HepG2 (cell line): ENCODE measurements at regions not wholly inside any gene's neighbourhood (a gene's known extent, or its start where the extent isn't known, plus 50 kb on each side); places are given as distances from the start of the nearest gene placed in this dataset.

Source experiments
- ATAC-seq: fragments of 200-7000 bp; cut with Tn5 transposase; 3 replicates; pipeline ENCODE4 v1.9.1; 2020; ENCODE audit warnings: mild to moderate bottlenecking, moderate library complexity
- BruUV-seq: library from RNA; stranded (reverse); fragments of 400-500 nt; replicated peaks from 2 replicates; lab custom pipeline; 2021; lab: Mats Ljungman, UMichigan
- CTCF ChIA-PET: fragments of 300-600 bp; formaldehyde crosslinking; extraction: SDS; loops from one replicate; lab custom pipeline; 2021; ENCODE audit warnings: low total read pairs, inconsistent platforms, low intra/inter-chr PET ratio; lab: Yijun Ruan, JAX
- POLR2A ChIA-PET: fragments of 350-600 bp; sonication (Branson Sonifier 250); formaldehyde crosslinking; loops from one replicate; lab custom pipeline; 2020; ENCODE audit warnings: antibody characterized with exemption, inconsistent platforms; lab: Yijun Ruan, JAX
- DNase-seq: peaks from one replicate; pipeline ENCODE4 v3.0.0-alpha.2; 2015; ENCODE audit warnings: low spot score
- FAIRE-seq: peaks from 3 replicates; lab custom pipeline; 2011; peaks lifted over from hg19 to GRCh38; lab: Jason Lieb, UNC
- H2AFZ ChIP-seq: one replicate; pipeline ENCODE4 v1.6.1; 2011; ENCODE audit warnings: low read length, inconsistent platforms
- H3K27ac ChIP-seq: fragments of 300-600 bp; 3 replicates; pipeline ENCODE4 v1.8.0; 2011; ENCODE audit warnings: mixed run types, mild to moderate bottlenecking, mixed read lengths, low read length, inconsistent platforms; ENCODE audit not compliant: insufficient read depth; ENCODE audit errors: extremely low read length
- H3K27me3 ChIP-seq, 2 experiments: fragments of 200-600 bp in 1 of 2; 2 replicates in 1 of 2; 3 replicates in 1 of 2; pipeline versions ENCODE4 v1.6.0 to v1.8.0; 2011; ENCODE audit warnings: low read length in 2 of 2, mild to moderate bottlenecking in 2 of 2, moderate library complexity in 2 of 2, inconsistent platforms in 1 of 2; ENCODE audit not compliant: insufficient read depth in 2 of 2, control insufficient read depth in 1 of 2
- H3K36me3 ChIP-seq, 2 experiments: fragments of 200-600 bp in 1 of 2; replicated peaks in 1 of 2; 2 replicates in 1 of 2; 3 replicates in 1 of 2; pipeline versions ENCODE4 v1.5.1 to v1.8.0; 2011; ENCODE audit warnings: low read length in 2 of 2, inconsistent platforms in 1 of 2; ENCODE audit not compliant: insufficient read depth in 2 of 2, control insufficient read depth in 1 of 2
- H3K4me1 ChIP-seq: 2 replicates; pipeline ENCODE4 v1.5.1; 2012; ENCODE audit warnings: low read length, inconsistent platforms; ENCODE audit not compliant: insufficient read depth
- H3K4me2 ChIP-seq: 2 replicates; pipeline ENCODE4 v1.6.0; 2011; ENCODE audit warnings: low read depth, low read length, inconsistent platforms
- H3K4me3 ChIP-seq, 3 experiments: fragments of 200-600 bp in 1 of 3; sonication (generic), shearing (Covaris generic) in 1 of 3; replicated peaks in 1 of 3; 2 replicates each; pipeline ENCODE4 v1.5.1; 2011 to 2016; ENCODE audit warnings: low read length in 3 of 3, inconsistent platforms in 2 of 3, low read depth in 2 of 3, mild to moderate bottlenecking in 2 of 3, control low read depth in 1 of 3, mixed read lengths in 1 of 3; ENCODE audit not compliant: insufficient read depth in 1 of 3
- H3K79me2 ChIP-seq: one replicate; pipeline ENCODE4 v1.6.1; 2011; ENCODE audit warnings: low read length, inconsistent platforms; ENCODE audit not compliant: insufficient read depth
- H3K9ac ChIP-seq: 2 replicates; pipeline ENCODE4 v1.6.0; 2011; ENCODE audit warnings: mild to moderate bottlenecking, low read depth, low read length, inconsistent platforms; ENCODE audit not compliant: insufficient read depth
- H3K9me3 ChIP-seq: 2 replicates; pipeline ENCODE4 v1.5.1; 2012; ENCODE audit warnings: mild to moderate bottlenecking, low read length
- H4K20me1 ChIP-seq: 2 replicates; pipeline ENCODE4 v1.6.0; 2011; ENCODE audit warnings: inconsistent platforms, mild to moderate bottlenecking, low read length, moderate library complexity; ENCODE audit not compliant: insufficient read depth
- MAFF ChIP-seq: IDR thresholded peaks from 2 replicates; pipeline ENCODE4 v1.6.1; 2011; ENCODE audit warnings: low read depth, low read length, improper control_type of control experiment
- RBM39 ChIP-seq: fragments of 200-400 bp; formaldehyde crosslinking; IDR thresholded peaks from one replicate; pipeline ENCODE4 v1.6.1; 2018; ENCODE audit warnings: antibody characterized with exemption, mild to moderate bottlenecking, low read depth, low read length; ENCODE audit not compliant: poor library complexity, severe bottlenecking
- RELA ChIP-seq: sonication (generic); formaldehyde crosslinking; IDR thresholded peaks from 2 replicates; pipeline ENCODE4 v1.4.0; 2020; ENCODE audit warnings: missing genetic modification reagents
- SKIL ChIP-seq: sonication (generic); formaldehyde crosslinking; IDR thresholded peaks from 2 replicates; pipeline ENCODE4 v1.8.0; 2022; ENCODE audit warnings: missing genetic modification reagents, mild to moderate bottlenecking, moderate library complexity, borderline replicate concordance
- SP2 ChIP-seq: sonication (generic); formaldehyde crosslinking; IDR thresholded peaks from 2 replicates; pipeline ENCODE4 v1.5.1; 2020; ENCODE audit warnings: mild to moderate bottlenecking, missing genetic modification reagents
- ZNF136 ChIP-seq: sonication (generic); formaldehyde crosslinking; IDR thresholded peaks from 2 replicates; pipeline ENCODE4 v1.8.1; 2022; ENCODE audit warnings: low read depth, mild to moderate bottlenecking, moderate library complexity, missing genetic modification reagents
- WGBS: methylation state at CpG from one replicate; pipeline ENCODE4 v1.1.6; 2017; ENCODE audit warnings: low lambda C conversion rate; 5-methylcytosine and 5-hydroxymethylcytosine counted together
- in situ Hi-C: cut with HindIII; loops from 2 replicates; pipeline ENCODE4 v1.10.0; 2017; ENCODE audit warnings: low pct_unique_long_range_greater_than_20kb; ENCODE audit not compliant: extremely low pct_ligation_motif_present
- intact Hi-C: fragments of 100-400 bp; cut with micrococcal nuclease; formaldehyde crosslinking; loops from one replicate; pipeline ENCODE4 v1.10.0; 2022; ENCODE audit not compliant: unreplicated experiment
- TF ChIP-seq, protein P1 (sequence below): sonication (generic); formaldehyde crosslinking; IDR thresholded peaks from 2 replicates; pipeline ENCODE4 v1.4.0; 2020; ENCODE audit warnings: missing genetic modification reagents

- no peak for TF ChIP-seq SKIL (CRISPR knock-in tag)
- TF ChIP-seq MAFF, result peak; percentile 53; the same call in 1 of the 2 replicates
- TF ChIP-seq ZNF136 (CRISPR knock-in tag), result no peak
Observed at GRCh38 chr10:33565231-33565630, 230.8 kb upstream of the NRP1 start (continued).

- Histone ChIP-seq H3K9me3 (no peaks in the 10 kb centered on the region), H3K27ac (no peak overlapping the region), H3K27me3 (peaks cover 1 to 23% of the 10 kb centered on the region in 2 experiments), H3K4me2 (no peak overlapping the region), H3K4me1 (no peaks in the 10 kb centered on the region), H3K9ac (no peak overlapping the region), H2AFZ (no peak overlapping the region), H3K79me2 (no peaks in the 10 kb centered on the region), H4K20me1 (no peaks in the 10 kb centered on the region), H3K36me3 (no peaks in the 10 kb centered on the region), H3K4me3 (no peak overlapping the region)
- ATAC-seq, result no peak
- CTCF ChIA-PET, result no interaction called here
- in situ Hi-C loops (no loop called here), intact Hi-C loops (no loop called here)
- BruUV-seq, result no TSS peak
- TF ChIP-seq RELA (CRISPR knock-in tag) (no peak), SP2 (no peak), RBM39 (no peak)
- TF ChIP-seq, protein P1, sequence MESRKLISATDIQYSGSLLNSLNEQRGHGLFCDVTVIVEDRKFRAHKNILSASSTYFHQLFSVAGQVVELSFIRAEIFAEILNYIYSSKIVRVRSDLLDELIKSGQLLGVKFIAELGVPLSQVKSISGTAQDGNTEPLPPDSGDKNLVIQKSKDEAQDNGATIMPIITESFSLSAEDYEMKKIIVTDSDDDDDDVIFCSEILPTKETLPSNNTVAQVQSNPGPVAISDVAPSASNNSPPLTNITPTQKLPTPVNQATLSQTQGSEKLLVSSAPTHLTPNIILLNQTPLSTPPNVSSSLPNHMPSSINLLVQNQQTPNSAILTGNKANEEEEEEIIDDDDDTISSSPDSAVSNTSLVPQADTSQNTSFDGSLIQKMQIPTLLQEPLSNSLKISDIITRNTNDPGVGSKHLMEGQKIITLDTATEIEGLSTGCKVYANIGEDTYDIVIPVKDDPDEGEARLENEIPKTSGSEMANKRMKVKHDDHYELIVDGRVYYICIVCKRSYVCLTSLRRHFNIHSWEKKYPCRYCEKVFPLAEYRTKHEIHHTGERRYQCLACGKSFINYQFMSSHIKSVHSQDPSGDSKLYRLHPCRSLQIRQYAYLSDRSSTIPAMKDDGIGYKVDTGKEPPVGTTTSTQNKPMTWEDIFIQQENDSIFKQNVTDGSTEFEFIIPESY, result no peak
- DNase-seq, result no peak
- POLR2A ChIA-PET, result no interaction called here
- no peak for FAIRE-seq
- 53% methylated on average over 4 of the region's 4 CpGs for WGBS
Observed at GRCh38 chr10:33559105-33559504, 224.6 kb upstream of the NRP1 start.
